ENCODE measurements at regions not wholly inside any gene's neighbourhood (a gene's known extent, or its start where the extent isn't known, plus 50 kb on each side); places are given as distances from the start of the nearest gene placed in this dataset.

DNA sequence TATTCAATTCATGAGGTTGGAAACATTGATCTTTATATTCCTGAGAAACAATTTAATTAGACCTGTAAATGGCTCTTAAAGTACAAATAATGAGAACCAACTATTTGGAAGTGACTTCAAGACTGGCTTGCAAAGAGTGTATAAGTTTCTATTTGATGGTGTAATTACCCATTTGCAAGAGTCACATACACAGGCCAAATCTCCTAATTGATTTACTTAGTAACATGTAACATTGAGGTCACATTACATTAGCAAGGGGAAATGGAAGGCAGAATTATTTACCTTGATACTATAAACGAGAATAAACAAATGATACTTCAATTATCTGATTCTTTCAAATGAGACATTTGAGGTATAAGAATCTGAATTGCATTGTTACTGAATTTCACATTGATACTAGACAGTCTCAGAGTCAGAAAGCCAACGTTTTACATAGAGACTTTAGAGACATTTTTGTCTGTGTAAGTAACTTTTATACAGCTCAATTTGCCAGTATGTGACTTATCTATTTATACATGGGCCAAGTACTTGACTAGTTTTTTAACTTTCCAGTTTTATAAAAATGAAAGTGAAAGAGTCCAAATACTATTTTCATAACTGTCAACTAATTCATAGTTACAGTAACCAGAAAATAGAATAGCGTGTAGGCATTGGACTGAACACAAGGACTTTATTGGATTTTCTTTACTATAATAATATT lies 95.6 kb upstream of the RFC3 start:
- TF ChIP-seq YY1 (IDR thresholded peaks at IDR 0.05; ENCODE audit: insufficient read depth, insufficient read length) (no peak), SUZ12 (IDR thresholded peaks at IDR 0.05; ENCODE audit: extremely low read depth, insufficient read depth, insufficient read length) (no peak), ZNF274 (IDR thresholded peaks at IDR 0.05; ENCODE audit: low read depth, low read length) (no peak)
- Histone ChIP-seq H3K4me3 (ENCODE audit: insufficient read length, low read depth) (no peak overlapping the region), H3K36me3 (ENCODE audit: insufficient read depth, insufficient read length, low read length) (no peaks in the 10 kb centered on the region), H3K4me1 (ENCODE audit: insufficient read depth, insufficient read length) (no peaks in the 10 kb centered on the region), H3K9me3 (ENCODE audit: insufficient read depth, low read length) (no peaks in the 10 kb centered on the region), H3K27me3 (ENCODE audit: insufficient read depth, insufficient read length) (no peaks in the 10 kb centered on the region), H3K9ac (ENCODE audit: insufficient read length, low read depth) (no peak overlapping the region)
- no peak for DNase-seq (ENCODE audit: low read depth, low spot score)

DNA sequence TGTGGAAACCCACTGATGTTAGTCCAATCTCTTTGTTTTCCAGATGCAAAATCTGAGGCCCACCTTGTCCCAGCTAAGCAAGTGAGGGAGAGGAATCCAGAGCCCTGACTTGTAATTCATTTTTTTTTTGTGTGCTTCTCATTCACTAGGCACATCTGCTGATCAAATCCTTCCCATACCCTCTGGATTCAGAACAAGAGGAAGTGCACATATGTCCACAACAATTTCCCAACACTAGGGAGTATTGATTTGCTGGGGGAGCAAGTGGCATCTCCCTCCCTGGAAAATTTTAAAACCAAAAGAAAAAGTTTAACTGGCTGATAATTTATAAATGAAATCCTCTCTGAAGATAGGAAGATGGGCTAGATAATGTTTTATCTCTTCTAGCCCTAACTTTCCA lies 94.6 kb upstream of the RFC3 start:
- no peaks in the 10 kb centered on the region for H3K36me3 ChIP-seq (ENCODE audit: insufficient read depth, insufficient read length, low read length)
- H3K9ac ChIP-seq (ENCODE audit: insufficient read length, low read depth), result no peak overlapping the region
- DNase-seq (ENCODE audit: low read depth, low spot score), result no peak

DNA sequence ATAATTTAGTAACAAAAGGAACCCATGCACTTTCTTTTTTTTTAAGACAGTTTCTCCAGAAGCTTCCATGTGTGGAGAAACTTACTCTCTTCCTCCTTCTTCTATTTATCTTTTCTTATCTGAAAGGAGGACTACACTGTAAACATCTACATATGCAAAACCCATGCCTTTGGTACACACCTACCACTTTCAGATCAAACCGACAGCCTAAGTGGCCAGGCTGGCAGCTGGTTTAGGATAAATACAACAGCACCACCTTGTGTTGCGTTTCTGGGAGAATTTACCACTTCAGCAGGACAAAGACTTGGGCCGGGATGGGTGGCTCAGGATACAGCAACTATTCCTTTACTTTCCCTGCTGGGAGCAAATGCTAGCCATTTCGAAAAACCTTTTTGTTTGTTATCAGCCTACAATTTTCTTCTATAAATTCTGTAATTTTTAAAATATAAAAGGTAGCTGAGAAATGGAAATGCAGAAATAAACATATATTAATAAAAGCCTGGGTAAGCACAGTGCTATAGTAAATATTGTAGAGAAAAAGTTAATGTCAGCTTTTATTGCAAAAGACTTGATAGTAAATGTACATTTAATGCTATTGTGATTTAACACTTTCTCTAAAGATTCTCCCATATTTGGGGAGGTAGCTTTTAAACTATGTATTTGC lies 94.0 kb upstream of the RFC3 start:
- Histone ChIP-seq H3K36me3 (ENCODE audit: insufficient read depth, insufficient read length, low read length) (no peaks in the 10 kb centered on the region), H3K4me1 (ENCODE audit: insufficient read depth, insufficient read length) (no peaks in the 10 kb centered on the region), H3K27me3 (ENCODE audit: insufficient read depth, insufficient read length) (no peaks in the 10 kb centered on the region), H3K9me3 (ENCODE audit: insufficient read depth, low read length) (no peaks in the 10 kb centered on the region), H3K4me3 (ENCODE audit: insufficient read length, low read depth) (no peak overlapping the region), H3K9ac (ENCODE audit: insufficient read length, low read depth) (no peak overlapping the region)
- TF ChIP-seq ZNF274 (IDR thresholded peaks at IDR 0.05; ENCODE audit: low read depth, low read length), result no peak
- no peak for TF ChIP-seq YY1 (IDR thresholded peaks at IDR 0.05; ENCODE audit: insufficient read depth, insufficient read length)
- no peak for TF ChIP-seq SUZ12 (IDR thresholded peaks at IDR 0.05; ENCODE audit: extremely low read depth, insufficient read depth, insufficient read length)
- DNase-seq (ENCODE audit: low read depth, low spot score), result peak; percentile 69

More for the DNA sequence above, 94.6 kb upstream of the RFC3 start:
- no peaks in the 10 kb centered on the region for H3K27me3 ChIP-seq (ENCODE audit: insufficient read depth, insufficient read length)
- no peak overlapping the region for H3K4me3 ChIP-seq (ENCODE audit: insufficient read length, low read depth)
- TF ChIP-seq YY1 (IDR thresholded peaks at IDR 0.05; ENCODE audit: insufficient read depth, insufficient read length) (no peak), ZNF274 (IDR thresholded peaks at IDR 0.05; ENCODE audit: low read depth, low read length) (no peak), SUZ12 (IDR thresholded peaks at IDR 0.05; ENCODE audit: extremely low read depth, insufficient read depth, insufficient read length) (no peak)
- H3K9me3 ChIP-seq (ENCODE audit: insufficient read depth, low read length), result no peaks in the 10 kb centered on the region
- no peaks in the 10 kb centered on the region for H3K4me1 ChIP-seq (ENCODE audit: insufficient read depth, insufficient read length)

DNA sequence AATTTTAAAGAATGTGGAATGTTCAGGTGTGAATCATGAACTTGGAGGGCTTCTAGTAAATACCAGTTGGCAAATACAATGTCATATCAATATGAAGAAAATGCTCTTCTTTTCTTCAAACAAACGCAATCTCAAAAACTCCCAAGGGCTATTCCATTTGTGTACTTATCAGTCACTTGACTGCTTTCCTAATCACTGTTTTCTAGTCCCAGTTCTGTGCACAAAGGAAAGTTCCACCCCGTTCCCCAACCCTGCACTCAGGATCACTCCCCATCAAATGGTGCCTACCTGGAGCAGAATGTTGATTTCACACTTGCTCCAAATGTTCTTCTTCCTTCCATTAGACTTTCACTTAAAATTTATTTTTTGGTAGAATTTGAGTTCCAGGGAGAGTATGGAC lies 92.6 kb upstream of the RFC3 start:
- Histone ChIP-seq H3K36me3 (ENCODE audit: insufficient read depth, insufficient read length, low read length) (no peaks in the 10 kb centered on the region), H3K4me1 (ENCODE audit: insufficient read depth, insufficient read length) (no peaks in the 10 kb centered on the region), H3K9me3 (ENCODE audit: insufficient read depth, low read length) (no peaks in the 10 kb centered on the region), H3K27me3 (ENCODE audit: insufficient read depth, insufficient read length) (no peaks in the 10 kb centered on the region), H3K9ac (ENCODE audit: insufficient read length, low read depth) (no peak overlapping the region), H3K4me3 (ENCODE audit: insufficient read length, low read depth) (no peak overlapping the region)
- DNase-seq (ENCODE audit: low read depth, low spot score), result no peak
- TF ChIP-seq SUZ12 (IDR thresholded peaks at IDR 0.05; ENCODE audit: extremely low read depth, insufficient read depth, insufficient read length) (no peak), YY1 (IDR thresholded peaks at IDR 0.05; ENCODE audit: insufficient read depth, insufficient read length) (no peak), ZNF274 (IDR thresholded peaks at IDR 0.05; ENCODE audit: low read depth, low read length) (no peak)

DNA sequence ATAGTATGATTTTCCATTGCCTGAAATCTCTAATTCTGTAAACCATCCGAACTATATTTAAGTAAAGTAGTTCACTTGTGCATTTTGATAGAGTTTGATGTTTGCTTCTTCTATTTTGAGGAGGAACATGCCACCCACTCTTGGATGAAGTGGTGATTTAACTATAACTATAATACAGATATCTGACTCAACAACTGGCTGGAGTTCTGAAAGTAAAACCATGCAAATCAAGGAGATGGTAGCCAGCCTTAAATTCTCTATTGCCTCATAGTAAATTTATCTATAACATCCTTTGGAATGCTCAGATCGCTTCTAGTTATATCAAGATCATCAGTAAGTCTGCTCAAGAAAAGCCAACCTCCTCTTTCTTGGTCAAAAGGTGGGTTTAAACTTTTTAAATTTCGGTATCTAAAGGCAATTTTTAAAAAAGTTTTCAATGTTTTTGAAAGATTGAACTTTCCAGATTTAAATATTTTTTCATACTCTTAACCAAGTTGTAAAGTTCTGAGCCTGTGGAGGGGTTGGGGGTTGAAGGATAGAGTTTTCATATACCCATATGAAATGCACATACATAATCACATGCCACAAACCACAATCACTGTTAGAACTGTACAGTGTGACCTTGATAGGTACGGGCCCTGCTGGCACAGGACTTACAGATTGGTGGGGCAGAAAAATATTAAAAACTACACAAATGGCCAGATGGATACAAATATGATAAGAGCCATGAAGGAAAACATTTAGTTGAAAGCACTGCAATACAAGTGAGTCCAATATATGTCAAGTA lies 90.5 kb upstream of the RFC3 start:
- H3K36me3 ChIP-seq (ENCODE audit: insufficient read depth, insufficient read length, low read length), result no peaks in the 10 kb centered on the region
- H3K9ac ChIP-seq (ENCODE audit: insufficient read length, low read depth), result no peak overlapping the region
- no peak overlapping the region for H3K4me3 ChIP-seq (ENCODE audit: insufficient read length, low read depth)
- TF ChIP-seq YY1 (IDR thresholded peaks at IDR 0.05; ENCODE audit: insufficient read depth, insufficient read length), result no peak
- no peak for TF ChIP-seq SUZ12 (IDR thresholded peaks at IDR 0.05; ENCODE audit: extremely low read depth, insufficient read depth, insufficient read length)
- TF ChIP-seq ZNF274 (IDR thresholded peaks at IDR 0.05; ENCODE audit: low read depth, low read length), result no peak
- no peak for DNase-seq (ENCODE audit: low read depth, low spot score)
- H3K9me3 ChIP-seq (ENCODE audit: insufficient read depth, low read length), result no peaks in the 10 kb centered on the region
- no peaks in the 10 kb centered on the region for H3K27me3 ChIP-seq (ENCODE audit: insufficient read depth, insufficient read length)
- no peaks in the 10 kb centered on the region for H3K4me1 ChIP-seq (ENCODE audit: insufficient read depth, insufficient read length)

DNA sequence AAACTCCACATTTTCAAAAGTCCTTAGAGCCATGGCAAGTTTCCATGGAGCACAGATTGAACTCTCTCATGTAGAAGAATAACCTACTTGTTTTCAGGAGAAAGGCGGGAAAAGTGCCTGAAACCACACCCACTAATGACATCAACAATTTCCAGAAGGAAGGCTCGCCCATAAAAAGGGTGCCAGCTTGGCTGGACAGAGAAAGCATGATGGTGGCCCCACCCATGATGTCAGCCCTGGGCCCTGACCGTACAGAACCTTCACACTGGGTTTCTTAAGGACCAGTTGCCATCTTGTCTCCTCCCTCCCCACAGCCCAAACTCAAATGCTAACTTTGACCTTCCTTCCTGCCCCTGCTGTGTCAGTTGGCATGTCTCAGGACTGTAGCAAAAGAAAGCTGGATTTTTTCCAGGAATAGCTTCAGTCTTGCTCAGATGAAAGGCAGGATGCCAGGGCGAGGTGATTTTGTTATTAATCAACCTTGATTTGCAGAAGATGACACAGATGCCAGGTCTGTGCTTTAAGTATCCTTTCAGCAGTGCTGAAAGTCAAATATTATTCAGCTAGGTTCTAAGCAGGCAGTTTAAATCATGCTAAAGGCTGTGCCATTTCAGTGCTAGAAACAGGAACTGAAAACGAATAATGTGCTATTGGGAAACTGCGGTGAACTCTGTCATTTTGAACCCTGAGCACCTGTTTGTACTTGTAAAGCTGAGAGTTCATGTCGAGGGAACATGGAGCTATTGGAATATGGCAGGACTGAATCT lies 89.5 kb upstream of the RFC3 start:
- no peak for TF ChIP-seq SUZ12 (IDR thresholded peaks at IDR 0.05; ENCODE audit: extremely low read depth, insufficient read depth, insufficient read length)
- no peak for TF ChIP-seq YY1 (IDR thresholded peaks at IDR 0.05; ENCODE audit: insufficient read depth, insufficient read length)
- TF ChIP-seq ZNF274 (IDR thresholded peaks at IDR 0.05; ENCODE audit: low read depth, low read length), result no peak
- H3K9me3 ChIP-seq (ENCODE audit: insufficient read depth, low read length), result no peaks in the 10 kb centered on the region
- no peaks in the 10 kb centered on the region for H3K27me3 ChIP-seq (ENCODE audit: insufficient read depth, insufficient read length)
- DNase-seq (ENCODE audit: low read depth, low spot score), result no peak
- no peak overlapping the region for H3K9ac ChIP-seq (ENCODE audit: insufficient read length, low read depth)
- no peak overlapping the region for H3K4me3 ChIP-seq (ENCODE audit: insufficient read length, low read depth)
- H3K4me1 ChIP-seq (ENCODE audit: insufficient read depth, insufficient read length), result no peaks in the 10 kb centered on the region
- no peaks in the 10 kb centered on the region for H3K36me3 ChIP-seq (ENCODE audit: insufficient read depth, insufficient read length, low read length)

Measured in NT2/D1 (cell line).